Motor neuron (in vitro differentiated cells): ENCODE measurements at regions not wholly inside any gene's neighbourhood (a gene's known extent, or its start where the extent isn't known, plus 50 kb on each side); places are given as distances from the start of the nearest gene placed in this dataset.

Source experiments
- ATAC-seq, 8 experiments: fragments of 200-7000 bp; cut with Tn5 transposase; replicated peaks in 6 of 8; 2 replicates each; pipeline ENCODE4 v1.8.0; 2021; ENCODE audit warnings: mild to moderate bottlenecking in 8 of 8, moderate library complexity in 8 of 8
- H3K27ac ChIP-seq, 2 donors: fragments of 250-450 bp; sonication (Bioruptor Pico); 2 replicates each; pipeline ENCODE4 v1.9.0; 2021; ENCODE audit warnings: antibody characterized with exemption in 2 of 2, mild to moderate bottlenecking in 2 of 2, moderate library complexity in 1 of 2
- H3K4me1 ChIP-seq, 2 donors: fragments of 250-450 bp; sonication (Bioruptor Pico); replicated peaks in 1 of 2; 2 replicates each; pipeline ENCODE4 v1.6.1; 2021; ENCODE audit warnings: antibody characterized with exemption in 2 of 2, mild to moderate bottlenecking in 2 of 2, moderate library complexity in 1 of 2
- H3K4me3 ChIP-seq, 5 donors: fragments of 250-450 bp; sonication (Bioruptor Pico); 2 replicates each; pipeline ENCODE4 v1.9.0; 2021; ENCODE audit warnings: antibody characterized with exemption in 5 of 5, mild to moderate bottlenecking in 5 of 5, moderate library complexity in 4 of 5
- WGBS, 10 experiments: fragments of 450-650 bp; shearing (Covaris generic); methylation state at CpG; one replicate each; pipeline ENCODE4 v1.0.0; 2022; 5-methylcytosine and 5-hydroxymethylcytosine counted together
- in situ Hi-C, 9 experiments: fragments of 400-800 bp; cut with MboI; loops; one replicate each; pipeline ENCODE4 v1.15.0; 2021; ENCODE audit warnings: low sequenced_read_pairs in 9 of 9, low pct_unique_long_range_greater_than_20kb in 2 of 9; ENCODE audit not compliant: unreplicated experiment in 9 of 9

DNA sequence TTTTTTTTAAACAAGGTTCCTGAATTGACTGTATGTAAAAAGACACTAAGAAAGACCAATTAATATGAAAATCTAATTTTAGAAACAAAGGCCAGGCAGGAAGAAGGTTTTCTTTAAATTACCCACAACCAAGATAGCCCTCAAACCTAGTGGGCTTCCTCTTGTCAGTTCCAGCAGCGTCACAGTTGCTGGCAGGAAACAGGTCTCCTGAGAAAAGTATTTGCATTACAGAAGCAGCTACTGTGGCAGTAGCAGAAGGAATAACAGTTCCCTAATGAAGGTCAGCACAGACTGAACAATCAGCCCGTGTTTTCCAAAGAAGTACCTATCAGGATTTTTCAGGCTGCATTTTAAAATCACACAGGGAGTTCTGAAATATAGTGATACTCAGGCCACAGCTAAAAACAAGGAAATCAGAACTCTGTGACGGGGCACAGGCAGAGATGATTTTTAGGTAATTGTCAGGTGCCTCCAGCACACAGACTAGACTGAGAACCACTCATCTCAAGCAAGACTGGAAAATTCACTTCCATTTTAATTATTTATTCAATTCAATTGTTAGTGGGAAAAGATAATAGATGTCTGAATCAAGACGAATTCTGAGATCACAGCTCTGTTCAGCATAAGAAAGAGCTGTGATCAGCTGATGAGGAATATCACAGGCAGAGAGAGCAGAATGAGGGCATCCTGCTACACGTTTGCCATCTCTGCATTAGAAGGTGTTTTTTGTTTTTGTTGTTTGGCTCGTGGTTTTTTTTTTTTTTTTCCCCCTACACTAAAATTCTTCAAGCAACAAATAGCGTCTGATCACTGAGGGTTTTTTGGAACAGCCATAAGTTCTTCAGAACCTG is 230.5 kb upstream of the KHDRBS2 start:
- WGBS, 10 experiments, result 0 to 37% (median 14%) methylated on average over 2 to 7 of the region's 7 CpGs
- H3K4me3 ChIP-seq, result peak overlapping the region in 2 of 5 donors; percentile 4 to 7
- peaks cover 8 to 14% of the 10 kb centered on the region in 2 donors for H3K4me1 ChIP-seq
- peak in 5 of 8 experiments; percentile 46 to 96 (median 90) for ATAC-seq
- peak overlapping the region; percentile 60 to 78 for H3K27ac ChIP-seq
- in situ Hi-C loops, result no loop called here

DNA sequence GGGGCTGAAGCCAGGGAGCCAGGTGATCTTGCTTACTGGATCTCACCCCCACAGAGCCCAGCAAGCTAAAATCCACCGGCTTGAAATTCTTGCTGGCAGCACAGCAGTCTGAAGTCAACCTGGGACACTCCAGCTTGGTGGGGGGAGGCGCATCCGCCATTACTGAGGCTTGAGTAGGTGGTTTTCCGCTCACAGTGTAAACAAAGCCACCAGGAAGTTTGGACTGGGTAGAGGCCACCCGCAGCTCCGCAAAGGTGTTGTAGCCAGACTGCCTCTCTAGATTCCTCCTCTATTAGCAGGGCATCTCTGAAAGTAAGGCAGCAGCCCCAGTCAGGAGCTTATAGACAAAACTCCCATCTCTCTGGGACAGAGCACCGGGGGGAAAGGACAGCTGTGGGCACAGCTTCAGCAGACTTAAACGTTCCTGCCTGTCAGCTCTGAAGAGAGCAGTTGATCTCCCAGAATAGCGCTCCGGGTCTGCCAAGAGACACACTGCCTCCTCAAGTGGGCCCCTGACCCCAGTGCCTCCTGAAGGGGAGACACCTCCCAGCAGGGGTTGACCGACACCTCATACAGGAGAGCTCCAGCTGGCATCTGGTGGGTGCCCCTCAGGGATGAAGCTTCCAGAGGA is 206.3 kb upstream of the KHDRBS2 start:
- WGBS, 10 experiments, result 40 to 100% (median 92%) methylated on average over 1 to 6 of the region's 11 CpGs; no CpG with 5 or more reads in 1 of the 10 experiments
- no peak overlapping the region for H3K4me3 ChIP-seq
- no peaks in the 10 kb centered on the region for H3K4me1 ChIP-seq
- in situ Hi-C loops, result no loop called here
- no peak overlapping the region for H3K27ac ChIP-seq
- no peak for ATAC-seq

DNA sequence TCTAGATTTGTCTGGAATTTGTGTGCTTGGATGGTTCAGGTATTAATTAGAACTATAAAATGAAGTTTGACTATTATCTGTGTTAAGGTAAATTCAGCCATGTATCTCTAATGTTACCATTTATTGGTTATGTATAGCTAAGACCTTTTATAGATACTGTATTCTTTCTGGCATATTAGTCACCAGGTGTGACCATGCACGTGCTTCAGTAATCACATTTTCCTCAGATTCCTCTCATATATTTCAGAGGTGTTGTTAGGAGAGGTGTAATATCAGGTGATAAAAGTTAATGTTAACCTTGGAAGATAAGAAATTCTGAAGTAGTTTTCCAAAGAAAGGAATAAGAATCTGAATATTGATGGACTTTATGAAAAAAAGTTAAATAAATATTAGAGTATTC is 194.5 kb upstream of the KHDRBS2 start:
- no peak overlapping the region for H3K4me3 ChIP-seq
- no peaks in the 10 kb centered on the region for H3K4me1 ChIP-seq
- 0 to 100% (median 54%) methylated on average over 1 of the region's 1 CpG; no CpG with 5 or more reads in 2 of the 10 experiments for WGBS, 10 experiments
- in situ Hi-C loops, result no loop called here
- ATAC-seq, result no peak
- no peak overlapping the region for H3K27ac ChIP-seq

DNA sequence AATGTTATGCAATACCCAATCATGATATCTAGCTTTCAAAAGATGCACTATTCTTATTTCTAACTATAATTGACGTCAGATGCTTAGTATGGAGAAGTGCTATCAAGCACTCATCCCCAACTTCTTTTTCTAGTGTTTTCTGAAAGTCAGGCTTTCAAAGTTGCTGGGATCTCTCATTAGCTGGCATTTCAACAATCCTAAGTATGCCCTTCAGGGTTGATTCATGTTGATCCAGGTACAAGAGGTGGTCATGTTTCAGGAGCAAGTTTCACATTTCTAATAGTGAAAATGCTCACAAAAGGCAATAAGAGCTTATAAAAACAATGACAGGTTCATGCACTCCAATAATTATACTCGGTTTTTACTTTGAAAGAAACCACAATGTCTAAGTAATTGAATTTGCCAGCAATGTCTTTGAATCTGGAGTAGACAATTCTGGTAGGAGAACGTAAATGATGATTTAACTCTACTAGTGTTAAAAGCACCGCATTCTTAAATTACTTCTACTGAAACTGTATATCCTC is 193.7 kb upstream of the KHDRBS2 start:
- H3K4me1 ChIP-seq, result no peaks in the 10 kb centered on the region
- in situ Hi-C loops, result no loop called here
- 13 to 100% (median 72%) methylated on average over 1 to 4 of the region's 4 CpGs for WGBS, 10 experiments
- H3K4me3 ChIP-seq, result no peak overlapping the region
- no peak overlapping the region for H3K27ac ChIP-seq
- ATAC-seq, result no peak

DNA sequence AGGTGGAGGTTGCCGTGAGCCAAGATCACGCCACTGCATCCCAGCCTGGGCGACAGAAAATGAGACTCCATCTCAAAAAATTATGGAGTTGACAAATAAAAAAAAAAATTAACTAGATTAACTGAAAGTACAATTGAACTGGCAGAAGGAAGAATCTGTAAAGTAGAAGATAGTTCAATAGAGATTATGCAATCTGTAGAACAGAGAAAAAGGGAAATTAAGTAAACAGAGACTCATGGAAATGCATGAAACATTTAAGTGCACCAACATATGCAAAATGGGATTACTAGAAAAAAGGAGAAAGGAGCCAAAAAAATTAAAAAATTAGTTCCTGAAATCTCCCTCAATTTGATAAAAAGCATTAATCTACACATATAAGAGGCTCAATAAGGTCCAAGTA is 188.8 kb upstream of the KHDRBS2 start:
- WGBS, 10 experiments, result 0 to 100% (median 61%) methylated on average over 2 to 3 of the region's 3 CpGs
- Histone ChIP-seq H3K4me1 (no peaks in the 10 kb centered on the region), H3K27ac (no peak overlapping the region), H3K4me3 (no peak overlapping the region)
- ATAC-seq, result no peak
- in situ Hi-C loops, result no loop called here

DNA sequence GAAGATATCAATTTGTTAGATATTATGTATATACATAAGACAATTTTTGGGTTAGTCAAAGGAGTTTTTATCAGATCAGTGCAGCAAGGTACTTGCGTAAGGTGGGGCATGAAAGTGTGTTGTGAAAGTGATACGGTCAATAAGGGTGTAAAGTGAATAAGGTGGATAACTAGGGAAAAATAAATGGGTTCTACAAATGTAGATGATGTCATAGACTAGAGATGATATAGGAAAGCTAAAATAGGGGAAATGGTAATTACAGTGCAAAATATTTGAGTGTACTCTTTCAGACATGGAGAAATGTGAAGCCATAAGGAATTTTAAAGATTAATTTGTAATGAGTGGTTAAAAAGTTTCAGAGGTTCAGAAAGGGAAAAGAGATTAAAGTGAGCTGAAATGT is 180.6 kb upstream of the KHDRBS2 start:
- in situ Hi-C loops, result no loop called here
- no peak overlapping the region for H3K27ac ChIP-seq
- ATAC-seq, result no peak
- WGBS, 10 experiments, result 27 to 100% (median 90%) methylated on average over 2 of the region's 2 CpGs; no CpG with 5 or more reads in 1 of the 10 experiments
- H3K4me1 ChIP-seq, result no peaks in the 10 kb centered on the region
- H3K4me3 ChIP-seq, result no peak overlapping the region

DNA sequence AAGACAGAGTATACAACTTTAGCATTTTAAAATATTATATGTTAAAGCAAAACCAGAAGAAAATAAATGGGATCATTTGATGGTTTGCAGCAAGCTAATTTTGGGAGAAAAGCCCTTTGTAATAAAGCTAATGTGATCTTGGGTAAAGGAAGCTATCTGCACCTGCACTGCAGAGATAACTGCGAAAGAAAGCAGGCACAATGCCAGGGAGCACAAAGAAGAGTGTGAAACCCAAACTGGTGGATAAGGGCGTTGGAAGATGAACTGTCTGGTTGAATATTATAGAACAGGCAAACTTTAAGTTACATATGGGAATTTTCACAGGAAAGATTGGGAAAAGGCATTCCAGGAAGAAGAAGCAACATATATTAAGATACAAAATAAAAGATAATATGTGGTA is 179.2 kb upstream of the KHDRBS2 start:
- ATAC-seq, result no peak
- no peak overlapping the region for H3K27ac ChIP-seq
- H3K4me3 ChIP-seq, result no peak overlapping the region
- H3K4me1 ChIP-seq, result no peaks in the 10 kb centered on the region
- in situ Hi-C loops, result no loop called here
- WGBS, 10 experiments, result 0 to 100% (median 63%) methylated on average over 1 to 2 of the region's 2 CpGs

DNA sequence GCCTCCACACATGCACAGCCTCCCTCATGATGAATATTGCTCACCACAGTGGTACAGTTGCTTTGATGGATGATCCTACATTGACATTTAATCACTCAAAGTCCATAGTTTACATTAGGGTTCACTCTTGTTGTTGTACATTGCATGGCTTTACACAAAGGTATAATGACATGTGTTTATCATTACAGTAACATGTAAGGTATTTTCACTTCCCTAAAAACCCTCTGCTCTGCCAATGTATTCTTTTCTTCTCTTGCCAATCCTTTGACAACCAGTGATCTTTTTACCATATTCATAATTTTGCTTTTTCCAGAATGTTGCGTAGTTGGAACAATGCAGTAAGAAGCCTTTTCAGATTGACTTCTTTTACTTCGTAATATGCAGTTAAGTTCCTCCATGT is 166.6 kb upstream of the KHDRBS2 start:
- in situ Hi-C loops, result no loop called here
- Histone ChIP-seq H3K4me3 (no peak overlapping the region), H3K4me1 (no peaks in the 10 kb centered on the region), H3K27ac (no peak overlapping the region)
- no peak for ATAC-seq
- 10 to 100% (median 64%) methylated on average over 2 of the region's 2 CpGs; no CpG with 5 or more reads in 1 of the 10 experiments for WGBS, 10 experiments

DNA sequence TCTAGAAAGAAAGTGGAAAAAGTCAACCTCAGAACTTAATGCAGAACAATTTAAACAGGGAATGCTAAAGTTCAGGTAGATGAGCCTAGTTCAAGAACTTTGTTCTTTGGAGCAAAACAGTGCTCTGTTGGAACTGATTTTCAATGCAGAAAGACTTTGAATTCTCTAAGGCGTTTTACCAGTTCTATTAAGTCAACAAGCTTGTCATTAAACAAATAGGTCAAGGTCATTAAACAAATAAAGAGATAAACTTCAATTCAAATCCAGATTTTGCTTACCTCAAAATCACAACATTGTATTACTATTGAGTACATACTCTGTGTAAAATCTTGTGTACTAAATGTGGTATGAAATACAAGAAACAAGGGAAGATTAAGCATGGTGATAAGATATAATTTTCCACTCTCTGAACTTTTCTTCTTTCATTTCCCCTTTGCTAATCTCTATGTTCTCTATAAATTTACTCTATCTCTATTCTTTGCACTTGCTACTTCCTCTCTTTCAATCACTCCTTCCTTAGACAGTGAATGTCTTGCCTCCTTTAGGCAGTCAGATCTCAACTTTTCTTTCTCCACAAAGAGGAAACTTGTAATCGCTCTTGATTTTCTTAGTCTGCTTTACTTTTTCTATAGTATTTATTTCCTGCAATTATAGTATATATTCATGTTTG is 160.8 kb upstream of the KHDRBS2 start:
- WGBS, 10 experiments, result 30 to 100% (median 79%) methylated on average over 1 to 2 of the region's 2 CpGs; no CpG with 5 or more reads in 1 of the 10 experiments
- in situ Hi-C loops, result no loop called here
- no peak overlapping the region for H3K4me3 ChIP-seq

DNA sequence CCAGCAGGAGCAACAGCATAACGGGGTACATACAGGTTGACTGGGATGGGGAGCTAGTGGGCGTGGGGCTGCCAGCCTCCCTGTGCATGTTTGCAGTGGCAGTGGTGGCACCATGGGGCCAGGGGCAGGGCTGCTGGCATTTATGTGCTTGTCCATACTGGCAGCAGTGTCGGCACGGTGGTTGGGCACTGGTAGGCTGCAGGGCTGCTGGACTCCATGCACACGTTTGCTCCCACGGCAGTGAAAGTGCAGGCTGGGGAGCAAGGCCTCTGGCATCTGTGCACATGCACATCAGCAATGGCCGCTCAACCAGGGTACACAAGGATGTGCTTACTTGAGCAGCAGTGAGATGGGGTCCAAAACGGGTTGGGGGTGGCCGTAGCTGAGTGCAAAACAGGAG is 159.5 kb upstream of the KHDRBS2 start:
- in situ Hi-C loops, result no loop called here
- no peaks in the 10 kb centered on the region for H3K4me1 ChIP-seq
- WGBS, 10 experiments, result 0 to 100% (median 45%) methylated on average over 1 to 7 of the region's 9 CpGs
- H3K27ac ChIP-seq, result no peak overlapping the region
- no peak for ATAC-seq
- no peak overlapping the region for H3K4me3 ChIP-seq

More for the DNA sequence above, 160.8 kb upstream of the KHDRBS2 start:
- Histone ChIP-seq H3K27ac (no peak overlapping the region), H3K4me1 (no peaks in the 10 kb centered on the region)
- no peak for ATAC-seq

DNA sequence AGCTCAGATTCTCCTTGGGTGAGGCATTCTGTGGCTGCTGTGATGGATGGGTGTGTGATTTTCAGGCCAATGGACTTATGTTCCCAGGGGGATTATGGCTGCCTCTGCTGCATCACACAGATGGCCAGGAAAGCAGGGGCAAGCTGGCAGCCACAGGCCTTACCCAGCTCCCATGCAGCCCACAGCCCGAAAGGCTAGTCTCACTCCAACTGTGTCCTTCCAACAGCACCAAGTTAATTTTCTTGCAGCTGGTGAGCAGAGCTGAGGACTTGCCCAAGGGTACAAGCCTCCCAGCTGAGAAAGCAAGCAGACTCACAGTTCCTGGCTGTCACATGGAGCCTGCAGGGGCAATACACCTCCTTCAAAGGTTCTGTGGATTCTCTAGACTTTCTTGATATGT is 155.2 kb upstream of the KHDRBS2 start:
- no peaks in the 10 kb centered on the region for H3K4me1 ChIP-seq
- ATAC-seq, result no peak
- in situ Hi-C loops, result no loop called here
- no peak overlapping the region for H3K27ac ChIP-seq
- WGBS, 10 experiments, result 67 to 100% methylated on average over 1 of the region's 1 CpG; no CpG with 5 or more reads in 8 of the 10 experiments
- no peak overlapping the region for H3K4me3 ChIP-seq

DNA sequence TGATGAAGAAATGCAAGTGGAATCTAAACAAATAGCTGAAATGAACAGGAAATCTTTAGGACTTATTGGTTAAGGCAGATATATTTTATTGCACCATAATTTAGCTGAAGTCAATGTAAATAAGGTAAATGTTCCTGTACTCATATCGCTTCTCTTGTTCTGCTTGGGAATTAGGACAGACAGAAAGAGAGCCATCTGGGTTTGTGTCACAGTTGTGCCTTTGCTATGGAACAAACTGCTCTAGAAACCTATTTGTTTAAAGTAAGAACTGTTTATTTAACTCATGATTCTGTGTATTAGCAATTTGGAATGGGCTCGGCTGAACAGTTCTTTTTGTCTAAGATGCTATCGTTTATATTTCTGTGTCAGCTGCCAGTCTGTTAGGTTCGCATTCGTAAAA is 143.8 kb upstream of the KHDRBS2 start:
- no peaks in the 10 kb centered on the region for H3K4me1 ChIP-seq
- ATAC-seq, result no peak

More for the DNA sequence above, 143.8 kb upstream of the KHDRBS2 start:
- no peak overlapping the region for H3K27ac ChIP-seq
- no peak overlapping the region for H3K4me3 ChIP-seq
- WGBS, 10 experiments, result 23 to 95% (median 82%) methylated on average over 3 to 5 of the region's 5 CpGs
- in situ Hi-C loops, result no loop called here
